Stomach (tissue), 8 donors: ENCODE measurements at regions not wholly inside any gene's neighbourhood (a gene's known extent, or its start where the extent isn't known, plus 50 kb on each side); places are given as distances from the start of the nearest gene placed in this dataset.

ENCODE experiments used
- DNase-seq, 2 donors: peaks; one replicate each; pipeline versions ENCODE4 v3.0.0 to v3.0.0-alpha.2; 2013 to 2019
- H3K27ac ChIP-seq, 5 donors: fragments of 200-600 bp in 4 of 5; sonication (generic) in 4 of 5; one replicate each; pipeline ENCODE4 v1.5.1; 2013 to 2019; ENCODE audit warnings: mild to moderate bottlenecking in 1 of 5, moderate library complexity in 1 of 5
- H3K27me3 ChIP-seq, 3 donors: fragments of 200-600 bp; sonication (generic); one replicate each; pipeline ENCODE4 v1.5.1; 2017 to 2019; ENCODE audit warnings: mixed run types in 1 of 3
- H3K36me3 ChIP-seq, 4 donors: fragments of 200-600 bp; sonication (generic); 1 replicate in 3 of 4; 2 replicates in 1 of 4; pipeline ENCODE4 v1.5.1; 2016 to 2019
- H3K4me1 ChIP-seq, 4 donors: fragments of 200-600 bp; sonication (generic); one replicate each; pipeline ENCODE4 v1.5.1; 2016 to 2019
- H3K4me3 ChIP-seq, 4 donors: fragments of 200-600 bp; sonication (generic) in 3 of 4; one replicate each; pipeline ENCODE4 v1.5.1; 2016 to 2019; ENCODE audit warnings: mild to moderate bottlenecking in 1 of 4
- H3K9me3 ChIP-seq, 4 donors: fragments of 200-600 bp; sonication (generic); one replicate each; pipeline ENCODE4 v1.5.1; 2016 to 2019
- CTCF ChIP-seq, 7 experiments: fragments of 450-650 bp in 4 of 7; fragments of 200-600 bp in 3 of 7; sonication (generic) in 3 of 7; IDR thresholded peaks; one replicate each; pipeline ENCODE4 v1.5.1; 2016 to 2019; ENCODE audit warnings: antibody characterized with exemption in 7 of 7, control low read depth in 2 of 7, mild to moderate bottlenecking in 1 of 7
- EP300 ChIP-seq: sonication (generic); formaldehyde crosslinking; IDR thresholded peaks from one replicate; pipeline ENCODE4 v1.6.1; 2017; ENCODE audit warnings: antibody characterized with exemption
- POLR2A ChIP-seq, 4 donors: fragments of 450-650 bp; IDR thresholded peaks; one replicate each; pipeline ENCODE4 v1.6.1; 2016; ENCODE audit warnings: antibody characterized with exemption in 4 of 4, control low read depth in 2 of 4, mild to moderate bottlenecking in 1 of 4, moderate library complexity in 1 of 4
- POLR2AphosphoS5 ChIP-seq, 3 donors: sonication (generic); formaldehyde crosslinking; IDR thresholded peaks; one replicate each; pipeline ENCODE4 v1.6.1; 2016; ENCODE audit warnings: antibody characterized with exemption in 3 of 3
- WGBS, 5 donors: extraction: QIAGEN DNeasy Blood & Tissue Kit in 3 of 5; methylation state at CpG; one replicate each; pipeline versions ENCODE4 v1.1.5 to v1.1.7; 2013 to 2018; 5-methylcytosine and 5-hydroxymethylcytosine counted together
- intact Hi-C: fragments of 100-400 bp; cut with DNase I; formaldehyde crosslinking; loops from one replicate; pipeline ENCODE4 v1.15.1; 2023; ENCODE audit warnings: low total_unique reads
- donor health status: healthy with polysubstance abuse.
- donor health status: Bipolar disorder and iron deficiency.
- donor health status: healthy.

DNA sequence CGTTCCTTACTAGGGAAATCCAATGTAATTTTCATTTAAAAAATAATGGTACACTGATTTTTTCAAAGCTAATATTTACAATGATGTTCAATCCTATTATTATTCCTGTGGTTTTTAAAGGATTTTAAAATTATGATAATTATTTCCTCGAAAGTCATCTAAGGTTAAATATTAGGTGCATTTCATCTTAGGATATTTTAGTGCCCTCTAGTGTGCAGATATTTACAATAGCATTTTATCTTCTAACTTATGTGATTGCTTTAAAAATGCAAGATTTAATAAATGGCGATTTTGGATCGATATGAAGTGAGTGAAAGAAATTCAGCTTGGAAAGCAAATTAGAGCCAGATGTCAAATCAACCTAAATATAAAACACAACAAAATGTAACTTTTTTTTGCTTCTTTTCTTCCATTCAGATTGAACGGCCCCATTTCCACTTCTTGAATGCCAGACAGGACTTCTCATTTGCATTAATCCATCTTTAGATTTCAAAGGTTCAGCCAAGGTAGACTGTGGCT lies 293.5 kb downstream of the SLC6A15 start:
- no peak for DNase-seq
- Histone ChIP-seq H3K4me1 (no peaks in the 10 kb centered on the region), H3K9me3 (no peaks in the 10 kb centered on the region), H3K36me3 (no peaks in the 10 kb centered on the region), H3K4me3 (no peak overlapping the region), H3K27ac (no peak overlapping the region), H3K27me3 (no peaks in the 10 kb centered on the region)
- intact Hi-C loops, result no loop called here
- 65 to 70% (median 69%) methylated on average over 5 of the region's 5 CpGs for WGBS, 5 donors
- TF ChIP-seq EP300, result no peak
- no peak for TF ChIP-seq POLR2AphosphoS5 (IDR thresholded peaks at IDR 0.05)
- no peak for TF ChIP-seq CTCF (IDR thresholded peaks at IDR 0.05)
- no peak for TF ChIP-seq POLR2A (IDR thresholded peaks at IDR 0.05)

DNA sequence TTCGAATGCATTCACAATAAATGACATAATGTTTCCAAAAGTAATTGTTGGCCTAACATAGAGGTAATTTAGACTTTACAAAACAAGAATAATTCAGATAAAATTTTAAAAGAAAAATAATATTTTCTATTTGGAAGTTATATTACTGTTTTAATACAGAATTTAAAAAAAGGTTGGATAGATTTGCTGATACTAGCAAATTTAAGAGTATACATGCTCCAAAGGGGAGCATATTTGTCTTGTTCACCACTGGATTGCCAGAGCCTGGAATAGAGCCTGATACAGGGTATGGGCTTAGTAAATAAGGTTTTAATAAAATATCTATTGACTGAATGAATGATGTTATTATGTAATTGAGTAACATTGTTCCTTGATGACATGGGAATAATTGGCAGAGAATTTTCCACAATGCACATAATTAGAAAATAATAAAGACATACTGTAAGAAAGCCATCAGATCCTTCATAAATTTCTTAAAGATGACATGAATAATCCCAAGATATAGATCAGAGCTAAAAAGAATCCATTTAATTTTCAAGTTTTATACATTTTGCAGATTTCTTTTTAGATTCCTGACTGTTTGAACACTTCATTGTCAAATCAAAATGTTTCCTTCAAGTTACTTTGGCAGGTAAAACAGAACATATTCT lies 305.3 kb downstream of the SLC6A15 start:
- H3K27me3 ChIP-seq, result no peaks in the 10 kb centered on the region
- H3K9me3 ChIP-seq, result no peaks in the 10 kb centered on the region
- DNase-seq, result no peak
- 76 to 89% (median 82%) methylated on average over 1 of the region's 1 CpG for WGBS, 5 donors
- H3K27ac ChIP-seq, result no peak overlapping the region
- no peaks in the 10 kb centered on the region for H3K4me1 ChIP-seq
- no peak overlapping the region for H3K4me3 ChIP-seq
- H3K36me3 ChIP-seq, result no peaks in the 10 kb centered on the region
- TF ChIP-seq CTCF (IDR thresholded peaks at IDR 0.05) (no peak), POLR2A (IDR thresholded peaks at IDR 0.05) (no peak)
- intact Hi-C loops, result no loop called here

- H3K36me3 ChIP-seq, result no peaks in the 10 kb centered on the region
- no peak for DNase-seq
- H3K27me3 ChIP-seq, result no peaks in the 10 kb centered on the region
- no peaks in the 10 kb centered on the region for H3K9me3 ChIP-seq
- intact Hi-C loops, result no loop called here
- TF ChIP-seq EP300, result no peak
- no peak for TF ChIP-seq POLR2AphosphoS5 (IDR thresholded peaks at IDR 0.05)
- TF ChIP-seq POLR2A (IDR thresholded peaks at IDR 0.05), result no peak
- TF ChIP-seq CTCF (IDR thresholded peaks at IDR 0.05), result no peak
- H3K27ac ChIP-seq, result no peak overlapping the region
- 81 to 92% (median 87%) methylated on average over 2 of the region's 2 CpGs for WGBS, 5 donors
- no peak overlapping the region for H3K4me3 ChIP-seq
- no peaks in the 10 kb centered on the region for H3K4me1 ChIP-seq
Observed at GRCh38 chr12:84605983-84606382, 306.6 kb downstream of the SLC6A15 start.

- Histone ChIP-seq H3K9me3 (no peaks in the 10 kb centered on the region), H3K4me1 (no peaks in the 10 kb centered on the region), H3K27ac (no peak overlapping the region), H3K36me3 (no peaks in the 10 kb centered on the region), H3K27me3 (no peaks in the 10 kb centered on the region), H3K4me3 (no peak overlapping the region)
- no peak for TF ChIP-seq CTCF (IDR thresholded peaks at IDR 0.05)
- no peak for TF ChIP-seq POLR2AphosphoS5 (IDR thresholded peaks at IDR 0.05)
- no peak for TF ChIP-seq POLR2A (IDR thresholded peaks at IDR 0.05)
- no peak for TF ChIP-seq EP300
- intact Hi-C loops, result no loop called here
- no peak for DNase-seq
Observed at GRCh38 chr12:84604551-84604950, 308.0 kb downstream of the SLC6A15 start.
